Gastrocnemius medialis (tissue), 4 donors: ENCODE measurements at regions not wholly inside any gene's neighbourhood (a gene's known extent, or its start where the extent isn't known, plus 50 kb on each side); places are given as distances from the start of the nearest gene placed in this dataset.
"Not testable (repeated sequence)": the region's sequence is repeated elsewhere in the genome, so short reads cannot be mapped to it uniquely, and the experiment has no call there.

ENCODE experiments used
- ATAC-seq, 2 donors: fragments of 150-250 bp; one replicate each; pipeline ENCODE4 v1.9.1; 2016
- DNase-seq, 2 donors: peaks; one replicate each; pipeline ENCODE4 v3.0.0-alpha.2; 2019
- H3K27ac ChIP-seq, 4 donors: fragments of 200-600 bp; sonication (generic); 1 replicate in 1 of 4; 2 replicates in 3 of 4; pipeline ENCODE4 v1.5.1; 2016 to 2018; ENCODE audit warnings: mild to moderate bottlenecking in 2 of 4, moderate library complexity in 1 of 4
- H3K27me3 ChIP-seq, 3 donors: fragments of 200-600 bp; sonication (generic) in 2 of 3; 1 replicate in 1 of 3; 2 replicates in 2 of 3; pipeline versions ENCODE4 v1.5.1 to v1.6.0; 2016 to 2019; ENCODE audit warnings: mild to moderate bottlenecking in 1 of 3, moderate library complexity in 1 of 3
- H3K36me3 ChIP-seq, 2 donors: fragments of 200-600 bp; sonication (generic) in 1 of 2; one replicate each; pipeline ENCODE4 v1.5.1; 2017 to 2018
- H3K4me1 ChIP-seq, 2 donors: fragments of 200-600 bp; sonication (generic) in 1 of 2; one replicate each; pipeline ENCODE4 v1.5.1; 2016 to 2017; ENCODE audit warnings: mild to moderate bottlenecking in 2 of 2
- H3K4me3 ChIP-seq, 4 donors: fragments of 200-600 bp; sonication (generic) in 3 of 4; 1 replicate in 1 of 4; 2 replicates in 3 of 4; pipeline ENCODE4 v1.5.1; 2016 to 2019; ENCODE audit warnings: mild to moderate bottlenecking in 2 of 4
- H3K9me3 ChIP-seq, 3 donors: fragments of 200-600 bp; sonication (generic) in 2 of 3; 1 replicate in 1 of 3; 2 replicates in 2 of 3; pipeline ENCODE4 v1.5.1; 2016 to 2019
- POLR2A ChIP-seq, 2 donors: fragments of 450-650 bp; IDR thresholded peaks; one replicate each; pipeline ENCODE4 v1.6.1; 2017; ENCODE audit warnings: antibody characterized with exemption in 2 of 2, mild to moderate bottlenecking in 2 of 2, moderate library complexity in 2 of 2
- in situ Hi-C, 4 donors: fragments of 200-750 bp; cut with MboI; loops; one replicate each; pipeline versions ENCODE4 v1.15.0 to v1.8.0; 2017; ENCODE audit warnings: low sequenced_read_pairs in 4 of 4
- intact Hi-C: fragments of 100-400 bp; cut with DNase I; formaldehyde crosslinking; loops from one replicate; pipeline ENCODE4 v1.15.1; 2023; ENCODE audit warnings: low total_unique reads
- TF ChIP-seq, protein P1 (sequence below), 5 experiments: fragments of 450-650 bp in 3 of 5; fragments of 200-600 bp in 2 of 5; sonication (generic) in 2 of 5; IDR thresholded peaks in 4 of 5; conservative IDR thresholded peaks in 1 of 5; 1 replicate in 4 of 5; 2 replicates in 1 of 5; pipeline ENCODE4 v1.5.1; 2016 to 2019; ENCODE audit warnings: antibody characterized with exemption in 5 of 5, mild to moderate bottlenecking in 3 of 5, moderate library complexity in 3 of 5

DNA sequence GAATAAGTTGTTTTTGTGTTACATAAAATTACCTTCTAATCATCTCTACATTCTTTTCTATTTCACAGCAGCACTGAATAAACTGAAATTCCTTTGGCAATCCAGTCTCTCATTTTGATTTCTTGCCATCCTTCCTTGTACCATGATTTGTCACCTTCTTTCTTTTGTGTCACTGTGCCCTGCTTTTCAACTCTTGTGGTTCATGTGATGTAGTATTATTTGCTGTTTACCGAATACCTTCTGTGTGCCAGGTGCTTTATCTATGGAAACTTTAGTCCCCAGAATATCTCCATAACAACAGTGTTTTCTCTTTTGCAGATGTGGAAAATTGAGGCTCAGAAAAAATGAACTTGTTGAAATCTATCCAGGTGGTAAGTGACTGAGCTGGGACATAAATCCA lies 220.3 kb downstream of the STK31 start:
- intact Hi-C loops: no loop called here
- Histone ChIP-seq H3K27me3 (no peaks in the 10 kb centered on the region), H3K36me3 (no peaks in the 10 kb centered on the region), H3K4me1 (no peaks in the 10 kb centered on the region), H3K27ac (no peak overlapping the region), H3K9me3 (no peaks in the 10 kb centered on the region), H3K4me3 (no peak overlapping the region)
- ATAC-seq: no peak
- no peak for DNase-seq
- in situ Hi-C loops: no loop called here
- TF ChIP-seq POLR2A (IDR thresholded peaks at IDR 0.05): no peak
- TF ChIP-seq, protein P1, sequence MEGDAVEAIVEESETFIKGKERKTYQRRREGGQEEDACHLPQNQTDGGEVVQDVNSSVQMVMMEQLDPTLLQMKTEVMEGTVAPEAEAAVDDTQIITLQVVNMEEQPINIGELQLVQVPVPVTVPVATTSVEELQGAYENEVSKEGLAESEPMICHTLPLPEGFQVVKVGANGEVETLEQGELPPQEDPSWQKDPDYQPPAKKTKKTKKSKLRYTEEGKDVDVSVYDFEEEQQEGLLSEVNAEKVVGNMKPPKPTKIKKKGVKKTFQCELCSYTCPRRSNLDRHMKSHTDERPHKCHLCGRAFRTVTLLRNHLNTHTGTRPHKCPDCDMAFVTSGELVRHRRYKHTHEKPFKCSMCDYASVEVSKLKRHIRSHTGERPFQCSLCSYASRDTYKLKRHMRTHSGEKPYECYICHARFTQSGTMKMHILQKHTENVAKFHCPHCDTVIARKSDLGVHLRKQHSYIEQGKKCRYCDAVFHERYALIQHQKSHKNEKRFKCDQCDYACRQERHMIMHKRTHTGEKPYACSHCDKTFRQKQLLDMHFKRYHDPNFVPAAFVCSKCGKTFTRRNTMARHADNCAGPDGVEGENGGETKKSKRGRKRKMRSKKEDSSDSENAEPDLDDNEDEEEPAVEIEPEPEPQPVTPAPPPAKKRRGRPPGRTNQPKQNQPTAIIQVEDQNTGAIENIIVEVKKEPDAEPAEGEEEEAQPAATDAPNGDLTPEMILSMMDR (IDR thresholded peaks at IDR 0.05 in 4 of 5, conservative IDR thresholded peaks at IDR 0.05 in 1 of 5): no peak

- in situ Hi-C loops: no loop called here
- intact Hi-C loops: no loop called here
Measured at GRCh38 chr7:23931633-23932032, 221.6 kb downstream of the STK31 start.

GRCh38 chr7:23938215-23938614 lies 228.2 kb downstream of the STK31 start:
- H3K27ac ChIP-seq: no peak overlapping the region
- H3K36me3 ChIP-seq: no peaks in the 10 kb centered on the region
- H3K4me3 ChIP-seq: no peak overlapping the region
- TF ChIP-seq, protein P1 (IDR thresholded peaks at IDR 0.05 in 4 of 5, conservative IDR thresholded peaks at IDR 0.05 in 1 of 5): no peak
- no peak for TF ChIP-seq POLR2A (IDR thresholded peaks at IDR 0.05)
- H3K27me3 ChIP-seq: no peaks in the 10 kb centered on the region
- DNase-seq (no peak), ATAC-seq (no peak)
- intact Hi-C loops (no loop called here), in situ Hi-C loops (no loop called here)
- no peaks in the 10 kb centered on the region for H3K4me1 ChIP-seq
- no peaks in the 10 kb centered on the region for H3K9me3 ChIP-seq

More at GRCh38 chr7:23931633-23932032, 221.6 kb downstream of the STK31 start:
- DNase-seq (no peak), ATAC-seq (no peak)
- Histone ChIP-seq H3K27me3 (no peaks in the 10 kb centered on the region), H3K4me1 (no peaks in the 10 kb centered on the region), H3K36me3 (no peaks in the 10 kb centered on the region), H3K4me3 (no peak overlapping the region), H3K9me3 (no peaks in the 10 kb centered on the region), H3K27ac (no peak overlapping the region)
- TF ChIP-seq, protein P1 (IDR thresholded peaks at IDR 0.05 in 4 of 5, conservative IDR thresholded peaks at IDR 0.05 in 1 of 5): no peak
- no peak for TF ChIP-seq POLR2A (IDR thresholded peaks at IDR 0.05)

DNA sequence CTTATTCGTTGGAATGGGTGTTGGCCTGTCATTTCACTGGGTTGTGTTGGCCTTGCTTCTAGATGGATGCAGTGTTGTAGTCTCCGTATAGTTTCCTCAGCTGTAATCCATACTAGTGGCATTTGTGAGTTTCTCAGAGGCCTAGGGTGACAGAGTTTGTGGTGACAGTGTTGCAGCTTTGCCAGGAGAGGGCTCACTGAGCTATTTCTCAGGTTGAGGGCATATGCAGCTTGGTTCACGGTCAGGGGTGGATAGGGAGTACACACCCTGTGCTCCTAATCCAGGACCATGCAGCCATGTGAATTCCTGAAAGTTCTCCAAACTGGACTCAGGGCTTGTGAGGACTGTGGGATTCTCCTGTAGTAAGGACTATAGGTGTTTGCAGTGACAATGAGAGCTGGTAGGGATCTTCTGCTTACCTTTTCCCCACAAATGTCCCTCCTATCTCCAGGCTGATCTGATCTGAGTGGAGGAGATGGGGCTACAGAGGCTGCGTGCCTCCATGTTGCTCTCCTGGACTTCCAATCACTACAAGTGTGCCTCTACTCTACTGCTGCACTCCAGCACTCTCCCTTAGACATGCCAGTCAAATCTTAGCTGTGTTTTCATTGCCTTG lies 229.0 kb downstream of the STK31 start:
- ATAC-seq: no peak
- DNase-seq: no peak
- Histone ChIP-seq H3K27me3 (no peaks in the 10 kb centered on the region), H3K9me3 (no peaks in the 10 kb centered on the region), H3K4me1 (no peaks in the 10 kb centered on the region), H3K4me3 (no peak overlapping the region), H3K27ac (no peak overlapping the region), H3K36me3 (no peaks in the 10 kb centered on the region)
- TF ChIP-seq, protein P1 (IDR thresholded peaks at IDR 0.05 in 4 of 5, conservative IDR thresholded peaks at IDR 0.05 in 1 of 5): no peak
- TF ChIP-seq POLR2A (IDR thresholded peaks at IDR 0.05): no peak
- intact Hi-C loops (no loop called here), in situ Hi-C loops (no loop called here)

DNA sequence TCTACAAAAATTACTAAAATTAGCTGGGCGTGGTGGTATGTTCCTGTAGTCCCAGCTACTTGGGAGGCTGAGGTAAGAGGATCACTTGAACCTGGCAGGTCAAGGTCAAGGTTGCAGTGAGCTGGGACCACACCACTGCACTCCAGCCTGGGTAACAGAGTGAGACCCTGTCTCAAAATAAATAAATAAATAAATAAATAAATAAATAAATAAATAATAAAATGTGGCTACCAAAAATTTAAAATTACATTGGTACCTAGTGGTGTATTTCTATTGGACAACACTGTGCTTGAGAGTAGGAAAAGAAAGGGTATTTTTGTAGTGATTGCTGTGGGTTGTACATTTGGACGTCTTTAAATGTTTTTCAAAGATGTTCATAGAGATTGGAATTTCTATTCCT lies 229.7 kb downstream of the STK31 start:
- H3K4me1 ChIP-seq, H3K27ac ChIP-seq, intact Hi-C loops, in situ Hi-C loops, H3K4me3 ChIP-seq, DNase-seq, H3K9me3 ChIP-seq, H3K36me3 ChIP-seq, H3K27me3 ChIP-seq, ATAC-seq: not testable (repeated sequence)
